Osteoblast (primary cell): ENCODE measurements at regions not wholly inside any gene's neighbourhood (a gene's known extent, or its start where the extent isn't known, plus 50 kb on each side); places are given as distances from the start of the nearest gene placed in this dataset.

Experiments used
- DNase-seq: peaks from one replicate; pipeline ENCODE4 v3.0.0; 2011; ENCODE audit warnings: low spot score, mixed read lengths; ENCODE audit not compliant: insufficient read length; ENCODE audit errors: missing footprints
- H2AFZ ChIP-seq: 2 replicates; pipeline ENCODE4 v1.6.0; 2011; ENCODE audit warnings: mild to moderate bottlenecking, low read length
- H3K27ac ChIP-seq: 2 replicates; pipeline ENCODE4 v1.5.1; 2011; ENCODE audit warnings: mild to moderate bottlenecking, low read depth, low read length, moderate library complexity
- H3K27me3 ChIP-seq: 2 replicates; pipeline ENCODE4 v1.6.0; 2012; ENCODE audit warnings: mild to moderate bottlenecking, control low read depth, inconsistent platforms, low read length, moderate library complexity; ENCODE audit not compliant: insufficient read depth
- H3K36me3 ChIP-seq: 2 replicates; pipeline ENCODE4 v1.5.1; 2011; ENCODE audit warnings: mild to moderate bottlenecking, low read length, control low read depth, moderate library complexity; ENCODE audit not compliant: insufficient read depth
- H3K4me1 ChIP-seq: 2 replicates; pipeline ENCODE4 v1.5.1; 2011; ENCODE audit warnings: mild to moderate bottlenecking, low read length, control low read depth, moderate library complexity; ENCODE audit not compliant: insufficient read depth
- H3K4me2 ChIP-seq: 2 replicates; pipeline ENCODE4 v1.6.0; 2011; ENCODE audit warnings: mild to moderate bottlenecking, low read length; ENCODE audit not compliant: insufficient read depth
- H3K4me3 ChIP-seq: fragments of 200-600 bp; sonication (generic); 3 replicates; pipeline ENCODE4 v1.5.1; 2012; ENCODE audit warnings: mild to moderate bottlenecking, low read length, inconsistent platforms; ENCODE audit not compliant: insufficient read depth
- H3K79me2 ChIP-seq: 2 replicates; pipeline ENCODE4 v1.6.0; 2012; ENCODE audit warnings: mild to moderate bottlenecking, low read length, control low read depth, inconsistent platforms; ENCODE audit not compliant: insufficient read depth
- H3K9me3 ChIP-seq: 2 replicates; pipeline ENCODE4 v1.5.1; 2011; ENCODE audit warnings: low read depth, low read length, control low read depth
- H4K20me1 ChIP-seq: 2 replicates; pipeline ENCODE4 v1.6.0; 2012; ENCODE audit warnings: mild to moderate bottlenecking, low read length, control low read depth; ENCODE audit not compliant: insufficient read depth
- TF ChIP-seq, protein P1 (sequence below): IDR thresholded peaks from 2 replicates; pipeline ENCODE4 v1.5.1; 2011; ENCODE audit warnings: mild to moderate bottlenecking, low read depth, low read length, moderate library complexity; ENCODE audit errors: extremely low read depth

- TF ChIP-seq, protein P1, sequence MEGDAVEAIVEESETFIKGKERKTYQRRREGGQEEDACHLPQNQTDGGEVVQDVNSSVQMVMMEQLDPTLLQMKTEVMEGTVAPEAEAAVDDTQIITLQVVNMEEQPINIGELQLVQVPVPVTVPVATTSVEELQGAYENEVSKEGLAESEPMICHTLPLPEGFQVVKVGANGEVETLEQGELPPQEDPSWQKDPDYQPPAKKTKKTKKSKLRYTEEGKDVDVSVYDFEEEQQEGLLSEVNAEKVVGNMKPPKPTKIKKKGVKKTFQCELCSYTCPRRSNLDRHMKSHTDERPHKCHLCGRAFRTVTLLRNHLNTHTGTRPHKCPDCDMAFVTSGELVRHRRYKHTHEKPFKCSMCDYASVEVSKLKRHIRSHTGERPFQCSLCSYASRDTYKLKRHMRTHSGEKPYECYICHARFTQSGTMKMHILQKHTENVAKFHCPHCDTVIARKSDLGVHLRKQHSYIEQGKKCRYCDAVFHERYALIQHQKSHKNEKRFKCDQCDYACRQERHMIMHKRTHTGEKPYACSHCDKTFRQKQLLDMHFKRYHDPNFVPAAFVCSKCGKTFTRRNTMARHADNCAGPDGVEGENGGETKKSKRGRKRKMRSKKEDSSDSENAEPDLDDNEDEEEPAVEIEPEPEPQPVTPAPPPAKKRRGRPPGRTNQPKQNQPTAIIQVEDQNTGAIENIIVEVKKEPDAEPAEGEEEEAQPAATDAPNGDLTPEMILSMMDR = no peak
- no peak overlapping the region for H3K4me2 ChIP-seq
- no peaks in the 10 kb centered on the region for H3K9me3 ChIP-seq
- no peak overlapping the region for H3K27ac ChIP-seq
- DNase-seq = no peak
- no peaks in the 10 kb centered on the region for H3K27me3 ChIP-seq
- H3K4me1 ChIP-seq = no peaks in the 10 kb centered on the region
- H2AFZ ChIP-seq = no peak overlapping the region
- no peaks in the 10 kb centered on the region for H3K79me2 ChIP-seq
- H3K4me3 ChIP-seq = no peak overlapping the region
- no peaks in the 10 kb centered on the region for H4K20me1 ChIP-seq
- no peaks in the 10 kb centered on the region for H3K36me3 ChIP-seq
Measured at GRCh38 chr5:158084292-158084691, 225.3 kb upstream of the CLINT1 start.

DNA sequence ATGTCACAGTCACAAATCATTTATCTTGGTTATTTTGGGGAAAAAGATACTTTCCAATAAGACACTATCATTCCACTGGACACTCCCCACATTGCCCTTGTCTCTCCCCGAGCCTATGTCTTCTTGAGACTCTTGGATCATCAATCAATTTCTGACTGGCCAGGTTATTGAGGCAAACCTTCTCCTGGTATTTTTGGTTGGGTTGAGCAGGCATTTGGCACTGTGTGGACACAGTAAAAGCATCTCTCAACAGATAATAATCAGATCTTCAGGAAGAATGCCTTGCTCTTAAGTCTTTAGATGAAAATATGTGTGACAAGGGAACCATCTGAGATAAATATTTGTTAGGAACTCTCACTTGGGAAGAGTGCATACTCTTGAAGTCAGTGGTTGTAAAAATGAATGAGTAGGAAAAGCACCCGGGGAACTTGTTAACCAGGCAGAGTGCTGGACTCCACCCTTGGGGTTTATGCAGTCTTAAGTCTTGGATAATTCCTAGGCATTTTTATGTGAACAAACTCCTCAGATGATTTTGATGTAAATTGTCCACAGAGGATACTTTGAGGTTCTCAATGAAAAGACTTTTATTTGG, 223.8 kb upstream of the CLINT1 start:
- Histone ChIP-seq H2AFZ (no peak overlapping the region), H3K27ac (no peak overlapping the region), H3K4me1 (no peaks in the 10 kb centered on the region), H3K36me3 (no peaks in the 10 kb centered on the region), H3K4me3 (no peak overlapping the region), H3K4me2 (no peak overlapping the region), H3K9me3 (no peaks in the 10 kb centered on the region), H3K27me3 (no peaks in the 10 kb centered on the region), H3K79me2 (no peaks in the 10 kb centered on the region), H4K20me1 (no peaks in the 10 kb centered on the region)
- DNase-seq = no peak
- TF ChIP-seq, protein P1 = no peak

GRCh38 chr5:158080112-158080511, 221.2 kb upstream of the CLINT1 start:
- Histone ChIP-seq H2AFZ (no peak overlapping the region), H3K4me3 (no peak overlapping the region), H3K27ac (no peak overlapping the region), H3K79me2 (no peaks in the 10 kb centered on the region), H3K36me3 (no peaks in the 10 kb centered on the region), H3K9me3 (no peaks in the 10 kb centered on the region), H3K4me2 (no peak overlapping the region), H3K4me1 (peaks cover 6% of the 10 kb centered on the region), H4K20me1 (no peaks in the 10 kb centered on the region), H3K27me3 (no peaks in the 10 kb centered on the region)
- no peak for DNase-seq
- TF ChIP-seq, protein P1 = no peak

DNA sequence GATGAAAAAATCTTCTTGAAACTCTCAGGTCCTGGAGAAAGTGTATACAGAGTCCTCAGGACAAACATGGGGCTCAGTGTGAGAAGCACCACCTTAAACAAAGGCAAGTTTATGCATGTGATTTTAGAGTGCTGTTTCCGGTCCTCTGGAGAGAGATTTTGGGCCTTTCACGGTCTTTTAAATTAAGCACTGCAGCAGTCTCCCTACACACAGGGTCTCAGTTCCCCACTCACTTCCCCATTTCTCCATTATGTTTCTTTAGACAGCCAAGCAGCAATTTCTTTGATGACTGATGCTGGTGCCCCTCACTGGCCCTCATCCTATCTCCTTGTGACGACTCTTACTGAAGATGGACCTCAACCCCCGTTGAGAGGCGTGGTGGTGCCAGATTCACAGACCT, 220.2 kb upstream of the CLINT1 start:
- Histone ChIP-seq H3K4me3 (no peak overlapping the region), H3K36me3 (no peaks in the 10 kb centered on the region), H3K4me2 (no peak overlapping the region), H3K4me1 (peaks cover 12% of the 10 kb centered on the region), H3K27me3 (no peaks in the 10 kb centered on the region), H3K79me2 (no peaks in the 10 kb centered on the region), H2AFZ (no peak overlapping the region), H3K9me3 (no peaks in the 10 kb centered on the region), H3K27ac (no peak overlapping the region), H4K20me1 (no peaks in the 10 kb centered on the region)
- TF ChIP-seq, protein P1 = no peak
- no peak for DNase-seq
